Activated CD4-positive, alpha-beta T cell treated with anti-CD3 and anti-CD28 coated beads, Interleukin-2, Interleukin-4, amounts not matched to agents 100 ng/mL and 50 ng/mL, durations not matched to agents 16 hours and 8 hours (primary cell): ENCODE measurements at regions not wholly inside any gene's neighbourhood (a gene's known extent, or its start where the extent isn't known, plus 50 kb on each side); places are given as distances from the start of the nearest gene placed in this dataset.

ENCODE experiments used
- DNase-seq: peaks from one replicate; pipeline ENCODE4 v3.0.0-alpha.2; 2020; ENCODE audit warnings: low spot score

DNA sequence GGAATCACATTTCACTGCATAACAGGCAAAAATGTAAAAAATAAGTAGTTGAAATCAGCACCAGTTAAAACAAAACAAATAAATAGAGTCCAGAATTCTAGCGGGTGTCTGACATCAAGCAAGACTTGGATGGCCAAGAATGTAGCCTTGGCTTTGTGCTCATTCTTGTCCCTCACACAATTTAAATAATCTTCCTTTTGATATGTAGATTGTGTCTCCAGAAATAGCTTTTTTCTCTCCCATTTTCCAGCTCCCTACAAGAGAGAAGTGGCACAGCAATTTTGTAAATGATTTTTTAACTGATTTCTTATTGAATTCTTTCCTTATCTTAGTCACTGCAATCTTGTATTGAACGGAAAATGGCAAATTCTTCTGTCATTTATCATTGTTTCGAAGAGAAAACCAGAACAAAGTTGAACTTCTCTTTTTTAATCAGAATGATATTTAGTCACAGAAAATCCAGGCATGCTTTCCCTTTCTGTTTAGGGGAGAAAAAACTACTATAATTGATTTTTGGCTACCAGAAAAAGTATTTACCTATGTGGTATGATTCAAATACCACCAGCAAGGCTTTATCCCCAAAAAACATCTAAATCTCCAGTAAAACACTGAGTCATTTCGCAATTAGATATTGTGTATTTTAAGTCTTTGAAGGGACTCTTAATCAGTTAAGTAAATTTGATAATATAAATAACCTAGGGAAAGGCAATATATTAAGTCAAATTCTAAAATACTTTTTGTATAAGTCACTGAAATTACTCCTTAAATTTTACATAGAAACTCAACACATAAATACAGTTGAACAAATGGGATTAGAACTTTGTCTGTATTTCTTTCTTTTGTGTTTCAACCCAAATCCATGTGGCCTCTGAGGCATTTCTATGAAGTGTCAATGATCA is 481.7 kb downstream of the GBE1 start:
- DNase-seq, result no peak

DNA sequence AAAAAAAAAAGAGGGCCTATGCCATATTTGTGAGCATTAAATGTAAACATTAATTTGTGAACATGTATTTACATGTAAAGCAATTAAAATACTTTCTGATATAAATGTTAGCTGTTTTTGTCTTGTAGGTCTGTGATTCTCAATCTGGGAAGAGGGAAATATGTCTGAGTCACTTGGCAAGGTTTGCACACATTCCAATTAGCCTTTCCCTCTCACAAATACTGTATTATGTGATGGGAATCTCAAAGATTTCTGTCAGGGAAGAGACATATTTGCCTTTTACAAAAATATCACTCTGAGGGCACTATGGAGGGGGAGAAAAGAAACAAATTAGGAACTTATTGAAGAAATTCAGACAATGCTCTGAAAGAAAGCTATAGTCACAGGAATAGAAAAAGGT is 483.6 kb downstream of the GBE1 start:
- DNase-seq, result no peak

DNA sequence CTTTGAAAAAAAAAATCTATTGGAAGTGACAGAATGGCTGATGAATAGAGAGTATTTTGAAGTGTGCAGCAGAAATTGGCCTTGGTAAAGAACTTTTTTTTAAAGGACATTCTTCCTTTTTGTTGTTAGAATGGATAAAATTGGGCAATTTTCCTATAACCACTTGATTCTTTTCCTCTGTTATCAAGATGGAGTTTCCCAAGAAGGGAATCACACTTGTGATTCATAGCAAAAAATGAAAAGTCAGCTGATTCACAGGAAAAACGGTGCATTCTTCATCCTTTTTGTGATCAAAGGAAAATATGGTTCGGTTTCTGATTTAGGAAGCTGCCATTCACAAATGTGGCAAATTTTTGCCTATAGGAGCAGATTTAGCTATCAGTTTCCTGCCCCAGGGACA is 486.8 kb downstream of the GBE1 start:
- no peak for DNase-seq

DNA sequence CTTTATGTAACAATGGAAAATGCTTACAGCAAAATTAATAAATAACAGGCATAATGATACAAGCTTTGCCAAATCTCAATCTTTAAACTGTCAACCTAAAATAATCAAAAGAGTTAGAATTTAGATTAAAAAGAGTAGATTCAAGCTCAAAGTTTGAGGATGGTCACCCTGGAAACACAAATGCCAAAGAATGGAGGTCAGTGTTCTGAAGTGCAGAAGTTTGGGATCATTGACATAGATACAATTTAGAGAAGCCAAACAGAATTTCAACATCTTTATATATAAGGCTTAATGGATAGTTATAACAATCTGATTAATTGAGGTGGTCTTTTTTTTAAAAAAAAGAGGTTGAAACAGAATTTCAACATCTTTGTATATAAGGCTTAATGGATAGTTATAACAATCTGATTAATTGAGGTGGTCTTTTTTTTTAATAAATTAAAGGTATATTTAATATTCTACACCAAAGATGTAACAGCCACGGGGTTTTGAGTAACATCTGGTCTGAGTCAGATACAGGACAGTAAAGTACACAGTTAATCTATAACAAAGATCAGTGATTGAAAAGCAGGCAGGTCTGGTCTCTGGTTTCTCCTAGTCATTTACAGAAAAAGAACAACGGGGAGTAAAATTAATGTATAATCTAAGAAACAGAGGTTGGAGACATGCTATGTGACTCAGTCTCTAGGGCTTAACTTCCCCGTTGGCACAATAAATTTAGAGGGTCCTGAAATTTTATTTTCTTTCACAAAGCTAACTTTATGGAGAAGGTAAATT is 490.7 kb downstream of the GBE1 start:
- DNase-seq, result no peak

DNA sequence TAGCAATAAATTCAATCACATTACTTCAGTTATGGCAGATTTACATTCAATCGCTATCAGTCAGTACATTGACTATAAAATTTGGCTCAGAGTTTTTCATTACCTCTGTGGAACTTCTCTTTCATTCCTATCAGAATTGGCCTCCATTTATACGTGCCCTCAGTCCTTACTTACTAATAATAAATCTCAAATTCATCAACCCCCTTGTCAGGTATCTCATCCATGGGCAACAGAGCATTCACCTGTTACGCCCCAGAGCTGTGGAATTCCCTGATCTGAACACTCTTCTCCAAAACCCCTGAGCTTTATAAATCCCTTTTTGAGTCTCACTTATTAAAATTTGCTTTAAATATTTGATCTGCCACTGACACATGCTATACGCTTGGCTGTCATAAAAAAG is 492.9 kb downstream of the GBE1 start:
- DNase-seq, result no peak

DNA sequence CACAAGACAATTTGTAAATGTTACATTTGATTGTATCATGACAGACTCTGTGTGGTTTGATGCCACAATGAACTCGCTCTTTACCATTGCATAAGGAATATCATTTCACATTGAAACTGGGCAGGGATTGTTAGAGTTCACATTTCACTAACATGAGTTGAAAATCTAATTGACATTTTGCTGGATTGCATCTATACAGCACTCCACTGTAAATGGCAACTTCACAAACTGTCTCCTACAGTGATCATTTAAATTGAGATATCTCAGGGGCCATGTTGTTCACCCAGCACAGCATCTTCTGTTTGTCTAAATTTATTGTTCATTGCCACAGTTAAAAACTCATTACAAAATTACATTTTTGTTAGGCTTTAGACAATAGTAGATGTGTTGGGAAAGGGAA is 499.4 kb downstream of the GBE1 start:
- no peak for DNase-seq

DNA sequence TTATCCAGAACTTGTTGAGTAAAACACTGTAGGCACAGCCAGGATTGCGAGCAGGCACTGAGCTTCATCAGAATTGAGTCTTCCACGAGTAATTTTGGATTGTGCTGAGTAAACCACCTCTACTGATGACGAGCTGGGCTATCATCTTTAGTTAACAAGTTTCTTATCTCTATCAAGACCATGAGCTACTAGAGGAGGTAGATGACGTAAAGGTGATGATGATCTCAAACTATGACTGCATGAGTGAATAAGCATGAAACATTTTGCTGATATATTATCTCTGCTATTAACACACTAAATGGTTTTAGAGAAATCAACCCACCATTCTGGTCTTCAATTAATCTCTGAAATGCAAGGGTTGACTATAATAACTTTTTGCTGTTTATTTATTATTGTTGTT is 506.0 kb downstream of the GBE1 start:
- DNase-seq, result no peak

DNA sequence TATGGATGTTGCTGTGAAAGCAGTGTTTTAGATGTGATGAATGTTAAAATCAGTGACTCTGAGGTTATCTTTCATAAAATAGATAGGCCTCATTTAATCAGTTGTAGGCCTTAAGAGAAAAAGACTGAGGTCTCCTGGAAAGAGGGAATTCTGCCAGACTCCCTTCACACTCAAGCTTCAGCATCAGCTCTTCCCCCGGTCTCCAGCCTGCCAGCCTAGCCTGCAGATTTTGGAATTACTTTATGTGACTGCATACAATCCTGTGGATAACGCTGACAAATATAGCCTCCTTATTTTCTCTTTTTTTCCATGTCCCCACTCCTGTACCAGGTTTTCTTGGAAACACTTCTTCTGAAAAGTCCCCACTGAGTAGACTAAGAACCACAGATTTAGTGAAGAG is 510.3 kb downstream of the GBE1 start:
- no peak for DNase-seq

DNA sequence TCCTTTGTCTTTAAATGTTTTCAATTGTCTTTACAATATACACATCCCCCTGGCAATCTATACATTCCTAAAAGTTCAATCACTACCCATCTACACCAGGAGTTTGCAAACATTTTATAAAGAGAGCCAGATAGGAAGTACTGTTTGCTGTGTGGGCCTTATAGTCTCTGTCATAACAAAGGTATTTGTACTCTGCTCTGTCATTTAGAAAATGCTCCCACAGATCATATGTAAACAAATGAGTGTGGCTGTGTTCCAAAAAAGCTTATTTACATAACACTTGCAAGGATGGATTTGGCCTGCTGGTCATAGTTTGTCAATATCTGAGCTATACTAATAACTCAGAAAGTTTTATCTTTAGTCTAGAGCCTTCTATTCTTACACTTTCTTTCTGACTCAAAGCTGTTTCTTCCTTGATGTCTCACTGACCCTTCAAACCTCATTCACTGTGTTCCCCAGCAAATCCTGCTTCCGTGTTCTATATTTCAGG is 511.9 kb downstream of the GBE1 start:
- DNase-seq, result no peak

DNA sequence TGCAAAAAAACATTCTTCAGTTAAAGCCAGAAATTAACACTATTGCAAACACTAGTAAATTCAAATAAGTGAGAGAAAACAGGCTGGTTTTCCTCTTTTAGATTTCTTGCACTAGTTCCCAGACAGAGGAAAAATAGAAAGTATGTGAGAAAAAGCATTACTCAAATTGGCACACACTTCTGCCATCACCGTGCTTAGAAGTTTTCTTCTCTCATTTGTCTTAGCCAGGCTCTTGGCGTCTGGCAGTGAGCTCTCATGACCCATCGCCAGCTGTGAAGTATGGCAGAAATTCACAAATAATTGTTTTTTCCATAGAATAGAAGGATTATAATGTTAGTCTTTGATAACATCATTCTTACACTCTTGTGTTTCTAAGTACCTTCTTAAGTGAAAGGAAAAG is 515.9 kb downstream of the GBE1 start:
- no peak for DNase-seq

DNA sequence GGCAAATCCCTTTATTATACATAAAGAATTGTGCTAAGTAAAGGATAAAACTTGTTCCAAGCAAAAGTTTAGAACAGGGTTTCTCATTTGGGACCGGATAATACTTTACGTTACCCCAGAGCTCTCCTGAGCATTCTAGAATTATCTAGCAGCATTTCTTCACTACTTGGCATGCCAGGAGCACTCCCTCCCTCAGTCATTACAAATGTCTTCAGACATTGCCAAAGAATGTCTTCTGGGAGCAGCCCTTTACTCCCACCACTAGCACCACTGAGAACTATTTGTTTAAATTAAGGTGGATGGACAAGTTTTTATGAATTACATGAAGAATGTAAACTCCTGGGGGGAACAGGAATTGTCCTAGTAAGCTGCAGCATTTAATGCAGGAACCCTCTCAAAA is 516.4 kb downstream of the GBE1 start:
- DNase-seq, result no peak

DNA sequence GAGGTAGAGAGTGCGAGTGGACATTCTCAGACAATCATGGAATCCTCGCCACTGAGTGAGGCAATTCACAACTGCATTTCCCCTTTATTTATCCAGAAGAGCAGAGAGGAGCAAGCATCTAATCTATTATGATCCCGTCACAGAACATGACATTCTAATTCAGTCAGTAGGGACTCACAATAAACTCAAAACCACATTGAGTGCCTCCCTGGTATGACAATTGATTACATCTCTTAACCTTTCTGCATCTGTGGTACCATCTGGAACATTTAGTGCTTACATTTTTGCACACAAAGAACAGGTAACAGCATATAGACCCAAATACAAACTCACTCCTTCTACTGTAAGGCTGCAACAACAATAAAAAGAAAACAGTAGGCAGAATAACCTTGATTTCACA is 517.2 kb downstream of the GBE1 start:
- no peak for DNase-seq

DNA sequence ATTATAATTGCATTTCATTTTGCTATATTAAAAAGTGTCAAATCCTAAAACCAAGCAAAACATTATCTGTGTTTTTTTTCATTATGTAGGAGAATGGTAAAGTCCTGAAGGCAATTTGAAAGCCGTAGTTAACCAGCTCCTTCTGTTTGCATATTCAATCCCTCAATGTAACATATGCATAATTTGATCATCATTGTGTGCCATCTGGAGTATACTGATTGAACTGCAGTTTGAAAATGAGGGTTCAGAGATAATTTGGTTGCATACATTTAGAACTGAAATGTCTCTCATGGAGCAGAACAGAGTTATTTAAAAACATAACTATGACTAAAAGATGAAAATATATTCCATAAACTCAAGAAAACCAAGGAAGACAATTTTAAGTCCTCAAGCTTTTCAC is 518.6 kb downstream of the GBE1 start:
- DNase-seq, result no peak

DNA sequence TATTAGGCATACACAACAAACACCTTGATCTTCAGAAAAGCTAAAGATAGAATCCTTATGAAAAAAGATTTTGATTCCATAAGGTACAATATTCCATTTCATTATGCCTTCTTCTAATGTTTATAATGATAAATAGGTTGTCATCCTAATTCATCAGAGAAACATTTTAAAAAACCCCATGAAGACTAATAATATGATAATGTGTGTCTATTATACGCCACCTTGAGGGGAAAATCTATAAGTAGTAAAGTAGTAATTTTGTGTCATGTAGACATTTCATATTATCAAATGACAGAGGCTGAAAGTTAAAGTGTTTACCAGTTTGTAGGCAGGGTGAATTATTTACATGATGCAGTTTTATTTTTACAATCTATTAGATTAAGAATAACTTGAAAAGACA is 524.3 kb downstream of the GBE1 start:
- no peak for DNase-seq

DNA sequence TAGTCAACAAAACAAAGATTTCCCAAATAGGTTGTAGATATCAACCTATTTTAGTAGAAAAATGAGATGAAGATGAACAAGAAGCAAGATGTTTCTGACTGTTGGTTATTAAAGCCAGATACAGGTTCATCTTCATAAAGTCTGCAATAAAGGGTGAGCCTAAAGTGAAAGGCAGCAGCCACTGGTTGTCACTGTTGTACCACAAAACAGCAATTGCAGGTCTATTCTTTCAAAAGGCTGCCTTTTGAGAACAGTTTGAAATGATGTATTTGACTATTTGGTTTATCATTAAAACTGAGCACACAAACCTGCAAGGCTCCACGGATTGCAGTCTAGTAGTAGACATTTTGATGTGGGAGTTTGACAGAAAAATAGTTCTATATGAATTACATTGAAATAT is 543.4 kb downstream of the GBE1 start:
- no peak for DNase-seq

DNA sequence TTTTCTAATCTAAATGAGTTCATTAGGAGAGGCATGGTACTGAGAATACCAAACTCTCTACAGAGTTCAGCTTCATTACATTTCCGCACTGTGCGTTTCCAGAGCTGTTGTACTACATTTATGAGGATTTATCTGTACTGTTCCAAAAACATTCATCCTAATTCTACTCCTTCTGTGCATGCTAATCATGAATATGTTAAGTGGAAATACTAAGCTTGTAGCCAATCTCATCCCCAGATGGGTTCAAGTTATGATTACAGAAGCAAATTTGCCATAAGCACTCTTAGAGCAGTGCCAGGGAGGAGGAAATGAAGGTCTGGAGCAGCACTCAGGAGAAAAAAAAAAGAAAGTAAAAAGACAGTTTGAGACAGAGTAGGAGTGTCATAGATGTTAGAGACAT is 544.3 kb downstream of the GBE1 start:
- DNase-seq, result no peak

DNA sequence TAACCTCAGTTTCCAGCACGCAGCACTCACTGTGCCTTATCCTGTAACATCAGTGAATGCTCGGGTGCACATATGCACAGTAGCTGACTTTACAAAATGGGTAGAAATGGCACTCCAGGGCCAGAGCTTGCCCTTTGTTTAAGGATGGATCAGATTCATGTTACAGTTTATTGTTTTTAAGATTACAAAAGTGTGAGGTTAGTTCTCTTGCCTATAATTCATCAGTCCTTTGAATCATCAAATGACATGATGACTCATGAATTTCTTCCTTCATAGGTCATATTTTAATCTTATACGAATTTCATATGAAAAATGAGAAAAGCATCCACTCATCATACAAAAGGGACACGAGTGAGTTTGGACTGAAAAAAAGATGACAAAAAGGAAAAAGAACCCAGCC is 545.3 kb downstream of the GBE1 start:
- DNase-seq, result no peak

DNA sequence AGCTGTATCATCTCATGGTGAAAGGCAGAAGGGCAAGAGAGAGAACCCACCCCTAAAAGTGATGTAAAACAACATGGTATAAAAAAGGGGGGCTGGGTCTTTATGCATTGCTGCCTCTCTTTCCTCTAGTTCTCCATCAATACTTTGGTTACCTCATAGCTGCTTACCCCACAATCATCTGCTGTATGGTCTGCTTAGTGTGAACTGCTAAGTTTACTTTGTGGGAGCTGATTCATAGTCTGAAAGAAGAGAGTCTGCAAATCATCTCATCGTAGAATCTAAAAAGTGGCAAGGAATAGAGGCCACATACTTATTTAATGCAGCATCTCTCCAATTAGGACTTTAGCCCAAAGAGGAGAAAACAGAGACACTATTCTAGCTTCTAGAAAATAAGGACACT is 546.8 kb downstream of the GBE1 start:
- DNase-seq, result no peak

DNA sequence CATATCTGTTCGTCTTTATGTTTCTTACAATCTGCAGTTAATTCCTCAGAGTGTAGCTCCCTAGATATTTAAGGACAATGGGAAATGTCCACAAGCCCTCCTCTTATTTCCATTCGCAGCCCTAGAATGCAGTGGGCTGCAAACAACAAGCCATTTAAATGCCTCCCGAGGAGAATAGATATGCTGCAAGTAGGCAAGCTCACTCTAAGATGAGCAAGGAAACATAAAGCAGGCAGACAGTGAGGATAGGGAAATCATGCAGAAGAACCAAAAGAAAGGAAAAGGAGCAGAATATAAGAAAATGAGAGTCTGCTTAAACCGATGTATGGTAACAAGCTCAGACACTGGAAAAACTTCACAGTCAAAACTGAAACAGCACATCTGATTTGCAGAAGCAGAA is 561.9 kb downstream of the GBE1 start:
- no peak for DNase-seq

DNA sequence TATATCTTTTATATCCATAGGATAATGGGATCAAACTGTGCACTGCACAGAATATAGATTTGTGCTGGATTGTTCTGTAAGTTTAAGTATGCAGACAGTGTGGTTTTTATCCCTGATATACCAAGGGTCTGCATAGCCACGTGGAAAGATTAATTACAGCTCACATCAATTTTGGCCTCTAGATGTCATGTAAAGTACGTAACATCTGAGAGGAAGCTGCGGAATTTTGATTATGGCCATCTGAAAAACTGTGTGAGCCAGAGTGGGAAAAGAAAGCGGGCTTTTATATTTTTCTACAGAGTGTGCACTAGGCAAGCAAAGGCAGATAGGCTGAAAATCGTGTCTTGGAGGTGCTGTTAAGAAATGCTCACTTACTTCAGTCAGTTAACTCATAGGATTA is 562.7 kb downstream of the GBE1 start:
- no peak for DNase-seq

DNA sequence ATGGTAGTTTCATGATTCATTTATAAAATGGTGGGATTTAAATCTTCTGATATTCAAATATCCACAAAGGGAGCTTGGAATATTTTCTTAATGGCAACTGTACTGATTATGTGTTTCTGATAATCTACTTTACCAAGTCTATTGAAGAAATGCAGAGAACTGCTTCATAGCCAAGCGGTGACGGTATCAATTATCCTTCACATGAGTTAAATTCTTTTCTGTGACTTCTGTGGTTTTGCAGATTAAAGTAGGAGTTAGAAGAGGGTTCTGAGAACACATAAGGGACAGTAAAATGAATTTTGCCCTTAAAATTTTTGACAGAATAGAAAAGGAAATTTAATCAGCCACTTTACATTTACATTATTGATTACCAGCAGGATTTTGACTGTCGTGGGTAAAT is 563.2 kb downstream of the GBE1 start:
- no peak for DNase-seq

DNA sequence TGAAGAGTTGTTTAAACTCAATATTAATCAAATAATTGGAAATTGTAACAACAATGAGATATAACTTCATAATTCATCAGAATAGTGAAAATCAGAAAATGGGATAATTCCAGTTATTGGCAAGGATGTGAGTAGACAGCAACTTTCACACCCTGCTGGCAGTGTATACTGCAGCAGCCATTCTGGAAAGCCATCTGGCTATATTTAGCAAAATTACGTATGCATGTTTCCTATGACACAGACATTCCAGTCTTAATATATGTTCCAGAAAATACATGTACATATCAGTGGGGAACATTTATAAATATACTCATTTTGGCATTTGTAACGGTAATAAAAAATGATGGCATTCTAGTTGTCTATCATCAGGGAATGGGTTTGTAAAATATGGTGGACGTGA is 564.1 kb downstream of the GBE1 start:
- DNase-seq, result no peak

DNA sequence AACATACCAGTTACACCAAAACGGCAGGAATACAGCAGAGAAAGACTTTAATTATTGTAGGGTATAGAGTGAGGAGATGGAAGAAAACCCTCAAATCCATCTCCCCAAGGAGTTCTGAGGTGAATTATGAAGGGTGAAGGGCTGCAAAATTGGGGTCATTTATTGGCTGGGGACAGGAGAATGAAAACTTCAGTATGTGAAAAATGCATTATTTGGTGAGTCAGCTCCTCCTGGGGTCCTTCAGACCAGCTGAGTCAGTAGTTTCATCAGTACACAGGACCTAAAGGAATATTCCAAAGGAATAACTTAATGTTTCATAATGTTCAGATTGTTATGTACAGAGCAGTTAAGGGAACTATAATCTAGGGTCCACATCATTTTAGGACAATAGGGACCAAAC is 566.0 kb downstream of the GBE1 start:
- no peak for DNase-seq

DNA sequence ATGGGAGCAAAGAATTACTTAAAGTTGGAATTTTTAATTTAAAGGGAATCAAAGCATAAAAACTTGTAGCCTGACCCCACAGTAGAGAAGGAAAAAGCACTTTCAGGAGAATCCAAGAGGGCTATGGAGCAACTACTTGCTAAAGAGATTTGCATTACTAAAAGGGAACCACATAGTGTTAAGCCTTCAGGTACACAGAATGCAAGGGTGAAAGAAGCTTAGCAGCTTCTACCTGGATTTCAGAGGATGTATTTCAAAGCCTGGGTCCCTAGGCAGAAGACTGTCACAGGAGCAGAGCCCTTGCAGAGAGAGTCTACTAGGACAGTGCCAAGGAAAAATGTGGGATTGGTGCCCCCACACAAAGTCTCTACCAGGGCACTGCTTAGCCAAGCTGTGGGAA is 575.0 kb downstream of the GBE1 start:
- no peak for DNase-seq
